ENCODE measurements at regions not wholly inside any gene's neighbourhood (a gene's known extent, or its start where the extent isn't known, plus 50 kb on each side); places are given as distances from the start of the nearest gene placed in this dataset.

GRCh38 chr5:5979377-5979760, 399.0 kb downstream of the MED10 start:
- H2BK20ac ChIP-seq (ENCODE audit: low read depth, low read length, poor library complexity, severe bottlenecking), result no peak overlapping the region
- H3K4me2 ChIP-seq (ENCODE audit: insufficient read depth, insufficient read length, low read length), result no peak overlapping the region
- no peaks in the 10 kb centered on the region for H3K79me2 ChIP-seq (ENCODE audit: insufficient read depth, low read length)
- H2AFZ ChIP-seq (ENCODE audit: low read length), result no peak overlapping the region
- no peaks in the 10 kb centered on the region for H3K9me3 ChIP-seq (ENCODE audit: control insufficient read depth, low read depth, low read length)
- H3K9ac ChIP-seq (ENCODE audit: extremely low read depth, insufficient read length, low read length), result no peak overlapping the region
- H2BK12ac ChIP-seq (ENCODE audit: insufficient read length, low read depth, low read length), result no peak overlapping the region
- H2BK5ac ChIP-seq (ENCODE audit: insufficient read length, low read length), result no peak overlapping the region
- H4K5ac ChIP-seq (ENCODE audit: insufficient read length, low read depth, low read length), result no peak overlapping the region
- no peak overlapping the region for H3K27ac Mint-ChIP-seq
- no peak overlapping the region for H2AK5ac ChIP-seq (ENCODE audit: insufficient read length, low read length)
- no peaks in the 10 kb centered on the region for H3K79me1 ChIP-seq (ENCODE audit: insufficient read depth, low read depth, low read length, poor library complexity, severe bottlenecking)
- no peak overlapping the region for H4K91ac ChIP-seq (ENCODE audit: insufficient read length, low read depth, low read length)
- H3K4me1 Mint-ChIP-seq, result peaks cover 17 to 20% of the 10 kb centered on the region in 2 experiments
- no peak overlapping the region for H3T11ph ChIP-seq (ENCODE audit: low read length)
- TF ChIP-seq CTCF (conservative IDR thresholded peaks at IDR 0.05), result no peak
- H4K8ac ChIP-seq (replicated peaks; ENCODE audit: insufficient read length, low read depth, low read length), result no peak overlapping the region
- WGBS (ENCODE audit: extremely low coverage, insufficient read length, low lambda C conversion rate), result no CpG with 5 or more reads among the region's 3 CpGs
- no peaks in the 10 kb centered on the region for H3K23me2 ChIP-seq (ENCODE audit: insufficient read length, low read depth, low read length, poor library complexity, severe bottlenecking)
- no peaks in the 10 kb centered on the region; a peak in 1 of 5 replicates for H3K9me3 Mint-ChIP-seq
- H3K27me3 ChIP-seq (ENCODE audit: insufficient read depth, low read length), result no peaks in the 10 kb centered on the region
- H3K27ac ChIP-seq (ENCODE audit: insufficient read length, low read depth, low read length), result no peak overlapping the region
- no peak overlapping the region for H2BK120ac ChIP-seq (ENCODE audit: low read depth, low read length, poor library complexity, severe bottlenecking)
- H3K23ac ChIP-seq (ENCODE audit: insufficient read length, low read depth, low read length), result no peak overlapping the region
- peaks cover 1% of the 10 kb centered on the region for H3K27me3 Mint-ChIP-seq (ENCODE audit: low read depth)
- H4K20me1 ChIP-seq (ENCODE audit: control insufficient read depth, insufficient read depth, insufficient read length), result no peaks in the 10 kb centered on the region
- no peak overlapping the region for H3K18ac ChIP-seq (ENCODE audit: insufficient read length, low read depth, low read length)
- no peak for DNase-seq
- no peak overlapping the region for H3K56ac ChIP-seq (ENCODE audit: insufficient read length, low read depth, low read length)
- no peak overlapping the region for H3K4ac ChIP-seq (ENCODE audit: low read depth, low read length)
- H3K4me1 ChIP-seq (ENCODE audit: insufficient read depth, low read length), result no peaks in the 10 kb centered on the region; the same call in 1 of the 2 replicates
- H2BK15ac ChIP-seq (ENCODE audit: low read depth, low read length), result no peak overlapping the region
- no peak overlapping the region for H3K14ac ChIP-seq (ENCODE audit: insufficient read depth, low read length)
- H3K36me3 Mint-ChIP-seq (ENCODE audit: insufficient read depth in 1 of 3, low read depth in 3 of 3), result no peaks in the 10 kb centered on the region
- no peak overlapping the region for H3K4me3 Mint-ChIP-seq
